Endothelial cell of umbilical vein (primary cell): ENCODE measurements at regions not wholly inside any gene's neighbourhood (a gene's known extent, or its start where the extent isn't known, plus 50 kb on each side); places are given as distances from the start of the nearest gene placed in this dataset.

Source experiments
- CTCF ChIP-seq, 2 donors: IDR thresholded peaks; 1 replicate in 1 of 2; 2 replicates in 1 of 2; pipeline ENCODE4 v1.5.1; 2011; ENCODE audit warnings: low read length in 2 of 2, mild to moderate bottlenecking in 2 of 2, moderate library complexity in 2 of 2, control low read depth in 1 of 2, inconsistent platforms in 1 of 2, low read depth in 1 of 2; ENCODE audit not compliant: insufficient read depth in 1 of 2; ENCODE audit errors: extremely low read depth in 1 of 2
- GATA2 ChIP-seq: IDR thresholded peaks from 2 replicates; pipeline ENCODE4 v1.7.0; 2011; ENCODE audit warnings: low read depth, mild to moderate bottlenecking, moderate library complexity, mixed read lengths, low read length; ENCODE audit not compliant: insufficient read length, insufficient read depth
- JUN ChIP-seq: IDR thresholded peaks from 2 replicates; pipeline ENCODE4 v1.6.1; 2011; ENCODE audit warnings: borderline replicate concordance, low read depth; ENCODE audit not compliant: insufficient read length, insufficient read depth
- MAX ChIP-seq: IDR thresholded peaks from 2 replicates; pipeline ENCODE4 v1.6.1; 2011; ENCODE audit not compliant: insufficient read depth, insufficient read length
- MYC ChIP-seq: IDR thresholded peaks from one replicate; pipeline ENCODE4 v1.6.1; 2011; ENCODE audit warnings: mild to moderate bottlenecking, low read depth, low read length
- POLR2A ChIP-seq: IDR thresholded peaks from 2 replicates; pipeline ENCODE4 v1.6.1; 2012; ENCODE audit warnings: low read depth, mild to moderate bottlenecking, control low read depth, low read length
- POLR2AphosphoS5 ChIP-seq: IDR thresholded peaks from 2 replicates; pipeline ENCODE4 v1.6.1; 2012; ENCODE audit warnings: low read depth, mild to moderate bottlenecking, control low read depth, low read length, moderate library complexity; ENCODE audit not compliant: insufficient read depth

GRCh38 chr7:68457481-68457880 is 1140.8 kb upstream of the AUTS2 start:
- no peak for TF ChIP-seq POLR2AphosphoS5
- no peak for TF ChIP-seq CTCF (IDR thresholded peaks at IDR 0.05; ENCODE audit: extremely low read depth in 1 of 2, insufficient read depth in 1 of 2, low read depth in 1 of 2, low read length in 2 of 2)
- no peak for TF ChIP-seq POLR2A
- no peak for TF ChIP-seq MAX
- no peak for TF ChIP-seq JUN
- TF ChIP-seq MYC: no peak
- no peak for TF ChIP-seq GATA2
